ENCODE measurements at regions not wholly inside any gene's neighbourhood (a gene's known extent, or its start where the extent isn't known, plus 50 kb on each side); places are given as distances from the start of the nearest gene placed in this dataset.

GRCh38 chr2:129771418-129772189 lies 207.9 kb upstream of the RAB6C start:
- no peak for DNase-seq
- Histone ChIP-seq H3K9me3 (no peaks in the 10 kb centered on the region), H3K4me3 (ENCODE audit: low read depth, low read length) (no peak overlapping the region), H3K4me1 (no peaks in the 10 kb centered on the region), H3K27me3 (replicated peaks; ENCODE audit: control insufficient read depth, insufficient read depth, low read length) (no peaks in the 10 kb centered on the region), H3K36me3 (ENCODE audit: control insufficient read depth, insufficient read depth, low read length) (no peaks in the 10 kb centered on the region)
- CTCF ChIA-PET, result interaction anchor here (0.6 kb wide), 1 partner anchor 22 kb away, joined by 3 read pairs; no protein-coding TSS in a partner anchor
- POLR2A ChIA-PET, result no interaction called here
- no peaks in the 10 kb centered on the region for H3K36me3 Mint-ChIP-seq (ENCODE audit: insufficient read depth, unreplicated experiment)
- peaks cover 10% of the 10 kb centered on the region for H3K27me3 Mint-ChIP-seq (ENCODE audit: insufficient read depth, unreplicated experiment)
- no peak overlapping the region for H3K4me3 Mint-ChIP-seq (ENCODE audit: unreplicated experiment)
- TF ChIP-seq CTCF (IDR thresholded peaks at IDR 0.05; ENCODE audit: insufficient read depth in 1 of 2, low read depth in 1 of 2, low read length in 1 of 2, severe bottlenecking in 1 of 2, unreplicated experiment in 1 of 2), result no peak
- no peaks in the 10 kb centered on the region for H3K4me1 Mint-ChIP-seq (ENCODE audit: low read depth, unreplicated experiment)
- no TSS peak for BruUV-seq (replicated peaks)
- intact Hi-C loops (cut with micrococcal nuclease; ENCODE audit: unreplicated experiment), result no loop called here
- H3K9me3 Mint-ChIP-seq (ENCODE audit: unreplicated experiment), result no peaks in the 10 kb centered on the region
- no peak overlapping the region for H3K27ac Mint-ChIP-seq (ENCODE audit: unreplicated experiment)

GRCh38 chr2:129772190-129772579 lies 207.3 kb upstream of the RAB6C start:
- Histone ChIP-seq H3K27me3 (replicated peaks; ENCODE audit: control insufficient read depth, insufficient read depth, low read length) (no peaks in the 10 kb centered on the region), H3K4me1 (no peaks in the 10 kb centered on the region), H3K4me3 (ENCODE audit: low read depth, low read length) (no peak overlapping the region), H3K9me3 (no peaks in the 10 kb centered on the region), H3K36me3 (ENCODE audit: control insufficient read depth, insufficient read depth, low read length) (no peaks in the 10 kb centered on the region)
- no peak overlapping the region for H3K27ac Mint-ChIP-seq (ENCODE audit: unreplicated experiment)
- no peaks in the 10 kb centered on the region for H3K4me1 Mint-ChIP-seq (ENCODE audit: low read depth, unreplicated experiment)
- no peak overlapping the region for H3K4me3 Mint-ChIP-seq (ENCODE audit: unreplicated experiment)
- DNase-seq, result no peak
- no peaks in the 10 kb centered on the region for H3K36me3 Mint-ChIP-seq (ENCODE audit: insufficient read depth, unreplicated experiment)
- no peak for TF ChIP-seq CTCF (IDR thresholded peaks at IDR 0.05; ENCODE audit: insufficient read depth in 1 of 2, low read depth in 1 of 2, low read length in 1 of 2, severe bottlenecking in 1 of 2, unreplicated experiment in 1 of 2)
- no peaks in the 10 kb centered on the region for H3K9me3 Mint-ChIP-seq (ENCODE audit: unreplicated experiment)
- intact Hi-C loops (cut with micrococcal nuclease; ENCODE audit: unreplicated experiment), result no loop called here
- ChIA-PET POLR2A (no interaction called here), CTCF (interaction anchor here (0.6 kb wide), 1 partner anchor 23 kb away, joined by 3 read pairs; no protein-coding TSS in a partner anchor)
- H3K27me3 Mint-ChIP-seq (ENCODE audit: insufficient read depth, unreplicated experiment), result peaks cover 6% of the 10 kb centered on the region
- no TSS peak for BruUV-seq (replicated peaks)

- Histone ChIP-seq H3K27me3 (replicated peaks; ENCODE audit: control insufficient read depth, insufficient read depth, low read length) (no peaks in the 10 kb centered on the region), H3K9me3 (no peaks in the 10 kb centered on the region), H3K4me1 (no peaks in the 10 kb centered on the region), H3K36me3 (ENCODE audit: control insufficient read depth, insufficient read depth, low read length) (no peaks in the 10 kb centered on the region), H3K4me3 (ENCODE audit: low read depth, low read length) (no peak overlapping the region)
- Mint-ChIP-seq H3K4me1 (ENCODE audit: low read depth, unreplicated experiment) (no peaks in the 10 kb centered on the region), H3K4me3 (ENCODE audit: unreplicated experiment) (no peak overlapping the region), H3K36me3 (ENCODE audit: insufficient read depth, unreplicated experiment) (no peaks in the 10 kb centered on the region), H3K9me3 (ENCODE audit: unreplicated experiment) (no peaks in the 10 kb centered on the region), H3K27me3 (ENCODE audit: insufficient read depth, unreplicated experiment) (peaks cover 1% of the 10 kb centered on the region), H3K27ac (ENCODE audit: unreplicated experiment) (no peak overlapping the region)
- intact Hi-C loops (cut with micrococcal nuclease; ENCODE audit: unreplicated experiment), result no loop called here
- POLR2A ChIA-PET, result no interaction called here
- CTCF ChIA-PET, result interaction anchor here (0.6 kb wide), 1 partner anchor 1584 kb away, joined by 4 read pairs; no protein-coding TSS in a partner anchor
- no peak for TF ChIP-seq CTCF (IDR thresholded peaks at IDR 0.05; ENCODE audit: insufficient read depth in 1 of 2, low read depth in 1 of 2, low read length in 1 of 2, severe bottlenecking in 1 of 2, unreplicated experiment in 1 of 2)
- no TSS peak for BruUV-seq (replicated peaks)
- no peak for DNase-seq
Measured at GRCh38 chr2:129775952-129776653, 203.4 kb upstream of the RAB6C start.

All from Caco-2 (cell line).